ENCODE measurements at regions not wholly inside any gene's neighbourhood (a gene's known extent, or its start where the extent isn't known, plus 50 kb on each side); places are given as distances from the start of the nearest gene placed in this dataset.

DNA sequence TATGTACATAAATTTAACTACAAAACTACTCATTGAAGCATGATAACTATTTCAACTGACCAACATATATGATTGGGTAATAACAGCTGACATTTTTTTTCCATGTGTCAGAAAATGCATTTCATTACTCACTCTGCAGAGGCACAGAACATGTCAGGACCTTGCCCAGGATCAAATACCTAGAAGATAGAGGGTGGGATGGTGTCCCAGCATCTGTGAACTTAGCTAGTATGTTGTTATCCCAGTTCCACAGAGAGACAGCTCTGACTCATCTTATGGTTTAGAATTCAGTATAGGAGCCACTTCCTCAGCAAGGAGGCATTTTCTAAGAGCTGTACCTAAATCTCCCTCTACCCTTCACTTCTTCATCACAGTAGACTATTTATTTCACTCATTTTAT is 1198.6 kb upstream of the ACO1 start:
- TF ChIP-seq POLR2A (IDR thresholded peaks at IDR 0.05; ENCODE audit: low read depth), result no peak
- no peak for TF ChIP-seq CTCF (IDR thresholded peaks at IDR 0.05)
- TF ChIP-seq POLR2AphosphoS5 (IDR thresholded peaks at IDR 0.05), result no peak

Measured in esophagus muscularis mucosa (tissue), 3 donors.